ENCODE measurements at regions not wholly inside any gene's neighbourhood (a gene's known extent, or its start where the extent isn't known, plus 50 kb on each side); places are given as distances from the start of the nearest gene placed in this dataset.

- no peaks in the 10 kb centered on the region for H3F3A ChIP-seq (ENCODE audit: low read depth)
- H2AFZ ChIP-seq (ENCODE audit: low read length), result no peak overlapping the region
- H3K9me2 ChIP-seq (replicated peaks; ENCODE audit: low read depth, low read length), result no peaks in the 10 kb centered on the region
- H4K20me1 ChIP-seq (ENCODE audit: insufficient read depth, low read length, poor library complexity, severe bottlenecking), result no peaks in the 10 kb centered on the region
- H3K4me2 ChIP-seq (ENCODE audit: low read depth, low read length, poor library complexity, severe bottlenecking), result no peak overlapping the region
- no peaks in the 10 kb centered on the region for H3K36me3 ChIP-seq (ENCODE audit: insufficient read depth, low read length)
- H3K9me3 ChIP-seq (ENCODE audit: insufficient read depth, low read depth, low read length), result no peaks in the 10 kb centered on the region
- H3K4me3 ChIP-seq (ENCODE audit: low read length, poor library complexity, severe bottlenecking), result no peak overlapping the region
- H3K27me3 ChIP-seq (ENCODE audit: insufficient read depth, low read length, poor library complexity, severe bottlenecking), result no peaks in the 10 kb centered on the region
- no peaks in the 10 kb centered on the region for H3K4me1 ChIP-seq (ENCODE audit: insufficient read depth, low read length, poor library complexity, severe bottlenecking)
- H3K79me2 ChIP-seq (ENCODE audit: insufficient read depth, low read length), result no peaks in the 10 kb centered on the region
- H3K9ac ChIP-seq (ENCODE audit: low read depth, low read length, poor library complexity, severe bottlenecking), result no peak overlapping the region
- TF ChIP-seq EZH2phosphoT487 (IDR thresholded peaks at IDR 0.05; ENCODE audit: borderline replicate concordance), result no peak
- no peak for TF ChIP-seq CTCF (conservative IDR thresholded peaks at IDR 0.05; ENCODE audit: low read length)
These were observed 256.8 kb upstream of the TNC start for GRCh38 chr9:115374724-115375268.

GRCh38 chr9:115378241-115378640 lies 260.3 kb upstream of the TNC start:
- TF ChIP-seq EZH2phosphoT487 (IDR thresholded peaks at IDR 0.05; ENCODE audit: borderline replicate concordance) (no peak), CTCF (conservative IDR thresholded peaks at IDR 0.05; ENCODE audit: low read length) (no peak)
- Histone ChIP-seq H3K9me2 (replicated peaks; ENCODE audit: low read depth, low read length) (no peaks in the 10 kb centered on the region), H3K27me3 (ENCODE audit: insufficient read depth, low read length, poor library complexity, severe bottlenecking) (no peaks in the 10 kb centered on the region), H3K4me2 (ENCODE audit: low read depth, low read length, poor library complexity, severe bottlenecking) (no peak overlapping the region), H3K4me1 (ENCODE audit: insufficient read depth, low read length, poor library complexity, severe bottlenecking) (no peaks in the 10 kb centered on the region), H3K9me3 (ENCODE audit: insufficient read depth, low read depth, low read length) (0 out of 2 replicates have a peak, but pooled peaks cover 4% of the 10 kb centered on the region), H4K20me1 (ENCODE audit: insufficient read depth, low read length, poor library complexity, severe bottlenecking) (no peaks in the 10 kb centered on the region), H2AFZ (ENCODE audit: low read length) (no peak overlapping the region), H3K4me3 (ENCODE audit: low read length, poor library complexity, severe bottlenecking) (no peak overlapping the region), H3K9ac (ENCODE audit: low read depth, low read length, poor library complexity, severe bottlenecking) (no peak overlapping the region), H3K36me3 (ENCODE audit: insufficient read depth, low read length) (no peaks in the 10 kb centered on the region), H3F3A (ENCODE audit: low read depth) (no peaks in the 10 kb centered on the region), H3K79me2 (ENCODE audit: insufficient read depth, low read length) (no peaks in the 10 kb centered on the region)

- Histone ChIP-seq H3K27me3 (ENCODE audit: insufficient read depth, low read length, poor library complexity, severe bottlenecking) (no peaks in the 10 kb centered on the region), H3K36me3 (ENCODE audit: insufficient read depth, low read length) (no peaks in the 10 kb centered on the region), H4K20me1 (ENCODE audit: insufficient read depth, low read length, poor library complexity, severe bottlenecking) (no peaks in the 10 kb centered on the region), H3K4me2 (ENCODE audit: low read depth, low read length, poor library complexity, severe bottlenecking) (no peak overlapping the region), H3K9me3 (ENCODE audit: insufficient read depth, low read depth, low read length) (0 out of 2 replicates have a peak, but pooled peaks cover 4% of the 10 kb centered on the region), H3K79me2 (ENCODE audit: insufficient read depth, low read length) (no peaks in the 10 kb centered on the region), H3K9ac (ENCODE audit: low read depth, low read length, poor library complexity, severe bottlenecking) (no peak overlapping the region), H2AFZ (ENCODE audit: low read length) (no peak overlapping the region), H3K9me2 (replicated peaks; ENCODE audit: low read depth, low read length) (no peaks in the 10 kb centered on the region), H3K4me3 (ENCODE audit: low read length, poor library complexity, severe bottlenecking) (no peak overlapping the region), H3F3A (ENCODE audit: low read depth) (no peaks in the 10 kb centered on the region), H3K4me1 (ENCODE audit: insufficient read depth, low read length, poor library complexity, severe bottlenecking) (no peaks in the 10 kb centered on the region)
- TF ChIP-seq EZH2phosphoT487 (IDR thresholded peaks at IDR 0.05; ENCODE audit: borderline replicate concordance), result no peak
- TF ChIP-seq CTCF (conservative IDR thresholded peaks at IDR 0.05; ENCODE audit: low read length), result no peak
These were observed 260.8 kb upstream of the TNC start for GRCh38 chr9:115378758-115379157.

Data from Loucy (cell line).